CD4-positive, alpha-beta memory T cell (primary cell): ENCODE measurements at regions not wholly inside any gene's neighbourhood (a gene's known extent, or its start where the extent isn't known, plus 50 kb on each side); places are given as distances from the start of the nearest gene placed in this dataset.
"Not testable (repeated sequence)": the region's sequence is repeated elsewhere in the genome, so short reads cannot be mapped to it uniquely, and the experiment has no call there.

Source experiments
- CTCF ChIA-PET: fragments of 350-600 bp; sonication (Branson Sonifier 250); formaldehyde crosslinking; loops from one replicate; lab custom pipeline; 2021; ENCODE audit warnings: inconsistent platforms; ENCODE audit not compliant: partially characterized antibody; lab: Charles Lee
- POLR2A ChIA-PET: fragments of 350-600 bp; sonication (Branson Sonifier 250); formaldehyde crosslinking; loops from one replicate; lab custom pipeline; 2021; ENCODE audit not compliant: partially characterized antibody; lab: Charles Lee
- DNase-seq, 5 donors: peaks; one replicate each; pipeline versions ENCODE4 v3.0.0 to v3.0.0-alpha.2; 2020 to 2022; ENCODE audit warnings: mixed read lengths in 1 of 5
- H3K27ac ChIP-seq: one replicate; pipeline ENCODE4 v1.7.0; 2013; ENCODE audit warnings: low read depth, low read length
- H3K27me3 ChIP-seq: 2 replicates; pipeline ENCODE4 v1.7.0; 2013; ENCODE audit warnings: mild to moderate bottlenecking, low read length, moderate library complexity; ENCODE audit not compliant: insufficient read depth
- H3K36me3 ChIP-seq: 2 replicates; pipeline ENCODE4 v1.7.0; 2013; ENCODE audit warnings: mild to moderate bottlenecking, low read length, moderate library complexity; ENCODE audit not compliant: insufficient read depth
- H3K4me1 ChIP-seq: 2 replicates; pipeline ENCODE4 v1.7.0; 2013; ENCODE audit warnings: mild to moderate bottlenecking, low read length, moderate library complexity; ENCODE audit not compliant: insufficient read depth
- H3K4me3 ChIP-seq, 2 donors: one replicate each; pipeline ENCODE4 v1.7.0; 2013; ENCODE audit warnings: low read length in 2 of 2, mild to moderate bottlenecking in 1 of 2
- H3K9me3 ChIP-seq, 2 donors: one replicate each; pipeline ENCODE4 v1.7.0; 2013; ENCODE audit warnings: low read length in 2 of 2, control low read depth in 1 of 2; ENCODE audit not compliant: control insufficient read depth in 1 of 2
- H3K27ac Mint-ChIP-seq, 7 donors: one replicate each; pipeline ENCODE4 v1.8.0; 2020 to 2021; ENCODE audit warnings: mixed read lengths in 7 of 7, mild to moderate bottlenecking in 6 of 7, inconsistent platforms in 3 of 7, moderate library complexity in 3 of 7
- H3K27me3 Mint-ChIP-seq, 2 donors: one replicate each; pipeline ENCODE4 v1.8.0; 2020 to 2021; ENCODE audit warnings: mixed read lengths in 2 of 2
- H3K36me3 Mint-ChIP-seq, 2 donors: one replicate each; pipeline ENCODE4 v1.8.0; 2020 to 2021; ENCODE audit warnings: mixed read lengths in 2 of 2, inconsistent platforms in 1 of 2, mild to moderate bottlenecking in 1 of 2
- H3K4me1 Mint-ChIP-seq, 4 donors: one replicate each; pipeline ENCODE4 v1.8.0; 2020 to 2021; ENCODE audit warnings: mixed read lengths in 4 of 4, mild to moderate bottlenecking in 1 of 4
- H3K4me3 Mint-ChIP-seq, 8 donors: one replicate each; pipeline ENCODE4 v1.8.0; 2020 to 2021; ENCODE audit warnings: mixed read lengths in 8 of 8, mild to moderate bottlenecking in 7 of 8, moderate library complexity in 6 of 8, inconsistent platforms in 3 of 8
- H3K9me3 Mint-ChIP-seq, 8 donors: one replicate each; pipeline ENCODE4 v1.8.0; 2020 to 2021; ENCODE audit warnings: mixed read lengths in 8 of 8, mild to moderate bottlenecking in 5 of 8, inconsistent platforms in 3 of 8, moderate library complexity in 1 of 8
- intact Hi-C: fragments of 100-400 bp; cut with micrococcal nuclease; formaldehyde crosslinking; loops from one replicate; pipeline ENCODE4 v1.15.1; 2023

DNA sequence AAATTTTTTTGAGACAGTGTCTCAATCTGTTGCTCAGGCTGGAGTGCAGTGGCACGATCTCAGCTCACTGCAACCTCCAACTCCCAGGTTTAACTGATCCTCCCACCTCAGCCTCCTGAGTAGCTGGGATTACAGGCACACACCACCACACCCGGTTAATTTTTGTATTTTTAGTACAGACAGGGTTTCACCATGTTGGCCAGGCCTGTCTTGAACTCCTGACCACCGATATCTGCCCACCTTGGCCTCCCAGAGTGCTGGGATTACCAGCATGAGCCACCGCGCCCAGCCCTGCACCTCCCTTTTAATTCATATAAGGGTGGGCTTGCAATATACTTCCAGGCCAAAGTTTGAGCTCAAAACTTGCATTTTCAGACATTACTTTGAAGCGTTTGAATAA lies 223.9 kb downstream of the CRLF2 start:
- POLR2A ChIA-PET, CTCF ChIA-PET: not testable (repeated sequence)

GRCh38 chrX:981791-982626 lies 230.4 kb downstream of the CRLF2 start:
- Histone ChIP-seq H3K4me1 (no peaks in the 10 kb centered on the region), H3K27ac (no peak overlapping the region), H3K27me3 (no peaks in the 10 kb centered on the region), H3K4me3 (no peak overlapping the region), H3K36me3 (no peaks in the 10 kb centered on the region), H3K9me3 (no peaks in the 10 kb centered on the region)
- ChIA-PET POLR2A (no interaction called here), CTCF (no interaction called here)
- no peaks in the 10 kb centered on the region for H3K36me3 Mint-ChIP-seq
- H3K4me1 Mint-ChIP-seq = peaks cover 0 to 7% (median 5%) of the 10 kb centered on the region in 4 donors
- H3K9me3 Mint-ChIP-seq = peaks cover 0 to 12% (median 4%) of the 10 kb centered on the region in 8 donors
- intact Hi-C loops = no loop called here
- peaks cover 19 to 20% of the 10 kb centered on the region in 2 donors for H3K27me3 Mint-ChIP-seq
- no peak for DNase-seq
- H3K27ac Mint-ChIP-seq = peak overlapping the region in 1 of 7 donors; percentile 44
- peak overlapping the region in 3 of 8 donors; percentile 0 to 24 (median 1) for H3K4me3 Mint-ChIP-seq

More for the DNA sequence above, 223.9 kb downstream of the CRLF2 start:
- H3K9me3 ChIP-seq, intact Hi-C loops, H3K36me3 ChIP-seq, H3K27me3 ChIP-seq, H3K27me3 Mint-ChIP-seq, H3K4me3 Mint-ChIP-seq, H3K4me3 ChIP-seq, H3K27ac ChIP-seq, H3K4me1 ChIP-seq, H3K27ac Mint-ChIP-seq, DNase-seq: not testable (repeated sequence)
- peaks cover 0 to 18% of the 10 kb centered on the region in 2 donors for H3K36me3 Mint-ChIP-seq
- H3K4me1 Mint-ChIP-seq = peaks cover 7 to 24% (median 12%) of the 10 kb centered on the region in 4 donors
- H3K9me3 Mint-ChIP-seq = peaks cover 2 to 35% (median 12%) of the 10 kb centered on the region in 8 donors

DNA sequence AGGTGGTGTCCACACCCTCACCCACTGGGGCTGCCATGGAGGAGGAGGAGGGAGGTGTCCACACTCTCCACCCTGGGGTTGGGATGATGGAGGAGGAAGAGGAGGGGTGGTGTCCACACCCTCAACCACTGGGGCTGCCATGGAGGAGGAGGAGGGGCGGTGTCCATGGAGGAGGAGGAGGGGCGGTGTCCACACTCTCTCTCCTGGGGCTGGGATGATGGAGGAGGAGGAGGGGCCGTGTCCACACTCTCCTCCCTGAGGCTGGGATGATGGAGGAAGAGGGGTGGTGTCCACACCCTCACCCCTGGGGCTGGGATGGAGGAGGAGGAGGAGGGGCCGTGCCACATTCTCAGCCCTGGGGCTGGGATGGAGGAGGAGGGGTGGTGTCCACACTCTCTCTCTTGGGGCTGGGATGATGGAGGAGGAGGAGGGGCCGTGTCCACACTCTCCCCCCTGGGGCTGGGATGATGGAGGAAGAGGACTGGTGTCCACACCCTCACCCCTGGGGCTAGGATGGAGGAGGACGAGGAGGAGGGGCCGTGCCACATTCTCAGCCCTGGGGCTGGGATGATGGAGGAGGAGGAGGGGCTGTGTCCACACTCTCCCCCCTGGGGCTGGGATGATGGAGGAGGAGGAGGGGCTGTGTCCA lies 231.7 kb downstream of the CRLF2 start:
- no peak for DNase-seq
- no peaks in the 10 kb centered on the region for H3K27me3 ChIP-seq
- CTCF ChIA-PET = no interaction called here
- intact Hi-C loops = no loop called here
- no peak overlapping the region for H3K4me3 ChIP-seq
- no peak overlapping the region for H3K27ac ChIP-seq
- Mint-ChIP-seq H3K27ac (no peak overlapping the region), H3K4me3 (peak overlapping the region in 1 of 8 donors; percentile 3), H3K36me3 (no peaks in the 10 kb centered on the region), H3K9me3 (peaks cover 0 to 21% (median 13%) of the 10 kb centered on the region in 8 donors), H3K27me3 (peaks cover 20 to 22% of the 10 kb centered on the region in 2 donors), H3K4me1 (peaks cover 0 to 7% (median 5%) of the 10 kb centered on the region in 4 donors)
- H3K9me3 ChIP-seq = no peaks in the 10 kb centered on the region
- H3K4me1 ChIP-seq = no peaks in the 10 kb centered on the region
- POLR2A ChIA-PET = no interaction called here
- H3K36me3 ChIP-seq = no peaks in the 10 kb centered on the region

- peaks cover 20 to 22% of the 10 kb centered on the region in 2 donors for H3K27me3 Mint-ChIP-seq
- CTCF ChIA-PET = not testable (repeated sequence)
Observed at GRCh38 chrX:979127-979526, 233.3 kb downstream of the CRLF2 start.

GRCh38 chrX:973010-973632 lies 239.3 kb downstream of the CRLF2 start:
- Histone ChIP-seq H3K4me3 (no peak overlapping the region), H3K27me3 (no peaks in the 10 kb centered on the region), H3K4me1 (no peaks in the 10 kb centered on the region), H3K9me3 (no peaks in the 10 kb centered on the region), H3K27ac (no peak overlapping the region), H3K36me3 (no peaks in the 10 kb centered on the region)
- intact Hi-C loops = no loop called here
- peaks cover 2 to 19% (median 10%) of the 10 kb centered on the region in 8 donors for H3K9me3 Mint-ChIP-seq
- DNase-seq = no peak
- CTCF ChIA-PET = no interaction called here
- POLR2A ChIA-PET = no interaction called here
- H3K4me3 Mint-ChIP-seq = no peak overlapping the region
- H3K4me1 Mint-ChIP-seq = no peaks in the 10 kb centered on the region
- H3K36me3 Mint-ChIP-seq = no peaks in the 10 kb centered on the region
- H3K27ac Mint-ChIP-seq = no peak overlapping the region
- H3K27me3 Mint-ChIP-seq = peaks cover 1 to 4% of the 10 kb centered on the region in 2 donors

More at GRCh38 chrX:979127-979526, 233.3 kb downstream of the CRLF2 start:
- H3K4me3 Mint-ChIP-seq, H3K4me3 ChIP-seq, DNase-seq, intact Hi-C loops, H3K36me3 ChIP-seq, H3K4me1 Mint-ChIP-seq, POLR2A ChIA-PET, H3K4me1 ChIP-seq, H3K36me3 Mint-ChIP-seq, H3K27me3 ChIP-seq, H3K27ac Mint-ChIP-seq, H3K9me3 ChIP-seq, H3K27ac ChIP-seq: not testable (repeated sequence)
- peaks cover 0 to 20% (median 13%) of the 10 kb centered on the region in 8 donors for H3K9me3 Mint-ChIP-seq

DNA sequence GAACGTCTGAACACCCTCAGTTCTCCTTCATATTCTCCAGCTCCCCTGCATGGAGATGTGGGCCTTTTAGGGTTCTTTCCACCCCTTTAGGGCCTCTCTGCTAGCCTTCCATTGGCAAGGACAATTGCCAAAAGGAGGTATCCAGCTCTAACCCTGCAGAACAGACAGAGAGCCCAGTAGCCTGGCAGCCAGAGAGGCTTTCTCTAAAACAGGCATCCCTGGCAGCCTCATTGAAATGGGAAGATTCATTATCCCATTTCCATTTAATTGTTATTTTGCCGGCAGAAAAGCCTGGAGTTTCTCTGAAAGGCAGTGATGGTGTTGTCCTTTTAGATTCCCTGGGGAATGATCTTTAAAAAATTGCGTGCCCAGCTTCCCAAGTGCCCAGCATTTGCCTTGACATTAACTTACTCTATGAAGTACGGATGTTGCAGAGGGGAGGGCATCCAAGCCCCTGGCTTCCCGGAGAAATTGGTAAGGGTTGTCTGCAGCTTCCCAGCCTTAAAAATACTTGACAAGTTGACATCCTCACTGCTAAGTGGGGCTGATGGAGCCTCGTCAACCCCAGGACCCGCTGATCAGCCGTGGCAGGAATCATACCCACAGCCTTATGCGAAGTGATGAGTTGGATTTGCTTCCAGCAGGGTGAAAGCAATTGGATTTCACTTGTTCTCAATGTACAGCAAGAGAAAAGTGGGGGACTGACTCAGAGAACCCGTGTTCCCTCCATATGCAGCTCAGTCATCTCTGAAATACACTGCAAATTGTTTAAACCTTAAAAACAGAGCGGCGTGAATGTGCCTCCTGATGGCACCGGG lies 244.1 kb downstream of the CRLF2 start:
- Mint-ChIP-seq H3K27ac (no peak overlapping the region), H3K27me3 (no peaks in the 10 kb centered on the region), H3K36me3 (no peaks in the 10 kb centered on the region), H3K9me3 (peaks cover 0 to 2% (median 0%) of the 10 kb centered on the region in 8 donors), H3K4me3 (no peak overlapping the region), H3K4me1 (peaks cover 1 to 13% (median 6%) of the 10 kb centered on the region in 4 donors)
- POLR2A ChIA-PET = no interaction called here
- Histone ChIP-seq H3K9me3 (no peaks in the 10 kb centered on the region), H3K27ac (no peak overlapping the region), H3K4me3 (no peak overlapping the region), H3K27me3 (no peaks in the 10 kb centered on the region), H3K4me1 (no peaks in the 10 kb centered on the region), H3K36me3 (no peaks in the 10 kb centered on the region)
- intact Hi-C loops = no loop called here
- CTCF ChIA-PET = no interaction called here
- no peak for DNase-seq
